TTC549 (cell line): ENCODE measurements at regions not wholly inside any gene's neighbourhood (a gene's known extent, or its start where the extent isn't known, plus 50 kb on each side); places are given as distances from the start of the nearest gene placed in this dataset.
"Not testable (repeated sequence)": the region's sequence is repeated elsewhere in the genome, so short reads cannot be mapped to it uniquely, and the experiment has no call there.

ENCODE experiments used
- FAIRE-seq: peaks from 2 replicates; lab custom pipeline; 2012; peaks lifted over from hg19 to GRCh38; lab: Jason Lieb, UNC

DNA sequence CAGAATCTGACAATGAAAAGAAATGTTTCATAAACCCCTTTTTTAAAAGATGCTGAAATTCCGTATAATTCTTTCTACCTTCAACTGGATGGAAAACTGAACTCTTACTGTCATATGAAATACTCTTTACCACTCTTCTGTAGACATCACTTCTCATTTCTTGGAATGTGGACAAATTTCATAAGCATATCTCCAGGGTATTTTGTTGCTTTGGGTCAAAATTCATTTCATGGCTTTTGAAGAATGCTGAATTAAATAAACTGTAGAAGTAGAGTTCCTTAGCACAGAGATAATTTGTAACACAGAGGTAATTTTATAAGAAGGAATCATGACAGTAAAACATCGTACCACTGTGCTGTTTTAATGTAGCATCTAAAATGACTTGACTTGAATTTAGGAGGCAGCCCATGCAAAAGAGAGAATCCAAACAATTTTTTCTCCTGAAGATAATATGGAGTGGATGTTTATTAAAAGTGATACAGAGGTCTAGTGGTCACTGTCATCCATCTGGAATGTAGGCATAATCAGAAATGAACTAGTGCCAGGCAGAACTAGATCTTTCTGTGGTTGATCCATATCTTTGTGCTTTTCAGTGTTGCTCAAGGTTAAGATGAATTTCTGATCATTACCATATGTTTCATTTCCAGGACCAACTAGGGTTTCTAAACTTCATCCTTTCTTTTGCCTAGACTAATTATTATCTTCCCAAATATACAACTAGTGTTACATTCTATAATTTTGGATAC, 492.0 kb downstream of the KIF20B start:
- no peak for FAIRE-seq

DNA sequence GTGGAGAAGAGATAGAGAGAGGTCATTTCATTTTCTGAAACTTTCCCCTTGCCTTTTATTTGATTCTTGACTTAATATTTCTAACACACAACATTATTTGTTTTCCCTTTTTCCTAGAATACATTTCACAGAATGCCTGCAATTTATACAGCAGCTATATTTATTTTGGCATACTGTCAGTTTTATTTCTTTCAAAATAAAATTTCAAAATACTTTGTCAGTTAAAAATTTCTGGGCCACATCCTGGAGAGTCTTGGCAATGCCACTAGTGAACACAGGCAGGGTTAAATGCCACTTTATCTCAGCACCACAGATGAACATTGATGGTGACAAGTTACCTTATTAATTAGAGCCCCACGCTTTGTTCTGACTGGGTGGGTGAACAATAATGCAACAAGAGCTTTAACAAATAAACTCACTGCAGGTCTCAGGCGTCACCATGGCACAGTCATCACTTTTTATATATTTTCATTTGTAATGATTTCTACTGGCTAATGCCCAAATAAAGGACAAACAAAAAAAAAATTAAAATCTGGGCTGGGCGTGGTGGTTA, 494.0 kb downstream of the KIF20B start:
- no peak for FAIRE-seq

DNA sequence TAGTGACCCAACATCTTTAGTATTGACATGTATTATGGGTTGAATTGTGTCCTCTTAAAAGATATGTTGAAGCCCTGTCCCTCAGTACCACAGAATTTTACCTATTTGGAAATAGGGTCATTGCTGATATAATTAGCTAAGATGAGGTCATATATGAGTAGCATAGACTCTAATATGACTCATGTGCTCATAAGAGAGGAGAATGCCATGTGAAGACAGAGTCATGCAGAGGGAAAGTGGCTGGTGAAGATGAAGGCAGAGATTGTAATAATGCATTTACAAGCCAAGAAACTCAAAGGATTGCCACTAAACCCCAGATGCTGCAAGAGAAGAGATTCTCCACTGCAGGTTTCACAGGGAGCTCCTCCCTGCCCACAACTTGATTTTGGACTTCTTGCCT, 496.4 kb downstream of the KIF20B start:
- no peak for FAIRE-seq

DNA sequence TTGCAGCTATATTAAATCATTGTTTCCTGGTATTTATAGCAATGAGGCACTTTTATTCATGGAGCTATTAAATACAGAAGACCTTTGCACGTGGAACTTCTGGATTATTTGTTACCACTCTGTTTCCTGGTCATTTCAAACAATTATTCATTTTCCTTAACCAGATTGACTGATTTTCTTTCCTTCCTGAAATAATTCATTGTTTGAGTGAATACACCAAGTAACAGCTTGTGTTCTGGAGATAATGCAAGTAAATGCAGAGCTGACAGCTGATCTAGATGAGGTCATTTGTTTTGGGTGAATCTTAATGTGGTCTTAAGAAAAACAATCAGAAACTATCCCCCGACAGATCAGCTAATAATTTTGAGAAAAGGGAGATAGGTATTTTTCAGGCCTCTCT, 497.7 kb downstream of the KIF20B start:
- no peak for FAIRE-seq

DNA sequence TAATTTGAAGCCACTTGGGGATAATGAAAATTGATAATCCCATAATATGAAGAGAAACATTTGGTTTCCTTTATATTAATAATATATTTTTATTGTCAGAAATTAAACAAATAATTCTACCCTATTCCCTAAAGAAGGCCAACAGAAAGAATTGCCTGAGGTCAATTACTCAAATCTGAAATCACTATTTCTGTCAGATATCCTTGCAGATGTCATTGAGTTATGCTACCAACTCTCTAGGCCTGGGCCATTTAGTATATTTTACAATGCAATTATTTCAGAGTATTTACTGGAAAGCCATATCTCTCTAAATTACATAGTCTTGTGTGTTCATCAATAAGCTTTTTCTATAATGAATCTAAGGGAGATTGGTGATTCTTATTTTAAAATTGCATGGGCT, 498.1 kb downstream of the KIF20B start:
- FAIRE-seq = no peak

DNA sequence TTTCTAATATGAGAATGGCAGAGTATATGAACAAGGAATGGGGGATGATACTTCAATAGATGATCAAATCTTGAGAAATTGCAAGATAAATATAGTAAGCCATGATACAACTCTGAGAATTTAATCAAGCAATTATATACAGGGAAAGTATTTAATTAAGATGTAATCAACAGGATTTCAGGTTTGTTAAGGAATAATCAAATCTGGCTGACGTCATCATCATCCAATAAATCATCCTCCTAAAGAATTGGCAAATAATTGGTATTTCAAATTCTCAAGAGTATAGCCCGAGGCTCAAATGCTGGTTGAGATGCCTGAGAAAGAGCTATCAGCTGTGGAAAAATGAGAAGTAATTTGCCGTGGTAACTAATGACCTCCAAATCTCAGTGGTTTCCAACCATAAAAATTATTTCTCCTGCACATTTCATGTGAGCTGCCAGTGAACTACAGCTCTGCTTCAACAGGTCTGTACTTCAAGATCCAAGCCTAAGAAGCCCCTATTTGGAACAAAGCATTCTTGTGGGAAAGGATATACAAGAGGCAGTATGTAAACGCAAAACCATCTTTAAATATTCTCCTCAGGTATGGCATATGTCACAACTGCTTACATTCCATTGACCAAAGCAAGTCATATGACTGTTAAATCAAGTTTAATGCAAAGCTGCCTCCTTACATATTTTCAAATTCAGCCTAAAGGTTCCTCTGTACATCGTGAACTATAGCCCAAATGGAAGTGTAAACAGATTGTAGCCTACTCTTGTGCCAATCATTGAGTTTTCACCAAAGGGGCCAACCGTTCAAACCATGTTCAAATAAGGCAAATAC, 503.0 kb downstream of the KIF20B start:
- no peak for FAIRE-seq

DNA sequence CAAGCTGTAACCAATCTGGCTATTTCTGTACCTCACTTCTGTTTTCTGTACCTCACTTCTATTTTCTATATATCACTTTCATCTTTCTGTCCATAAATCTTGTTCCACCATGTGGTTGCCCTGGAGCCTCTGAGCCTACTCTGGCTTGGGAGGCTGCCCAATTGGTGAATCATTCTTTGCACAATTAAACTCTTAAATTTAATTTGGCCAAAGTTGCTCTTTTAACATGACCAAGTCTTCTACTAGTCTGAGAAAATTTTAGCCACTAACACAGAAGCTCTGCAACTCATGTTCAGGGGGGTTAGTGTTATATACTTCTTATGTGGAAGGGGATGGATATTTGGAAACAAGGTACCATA, 503.5 kb downstream of the KIF20B start:
- FAIRE-seq = no peak

DNA sequence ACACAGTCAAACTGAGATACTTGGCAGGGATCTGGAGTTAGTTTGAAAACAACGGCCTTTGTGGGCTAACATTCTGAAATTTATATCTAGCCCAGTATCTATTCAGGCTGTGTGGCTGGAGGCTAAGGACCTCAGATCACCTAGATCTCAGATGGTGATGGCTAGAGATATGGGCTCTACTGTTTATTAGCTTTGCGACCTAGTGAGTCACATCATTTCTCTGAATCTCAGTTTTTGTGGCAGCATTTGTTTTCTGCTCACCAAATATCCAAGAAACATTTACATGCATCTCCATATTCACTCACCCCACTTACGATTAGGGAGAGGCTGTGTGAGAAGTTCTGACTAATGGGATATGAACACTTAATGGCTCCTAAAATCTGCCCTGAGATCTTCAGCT, 503.9 kb downstream of the KIF20B start:
- FAIRE-seq = no peak

DNA sequence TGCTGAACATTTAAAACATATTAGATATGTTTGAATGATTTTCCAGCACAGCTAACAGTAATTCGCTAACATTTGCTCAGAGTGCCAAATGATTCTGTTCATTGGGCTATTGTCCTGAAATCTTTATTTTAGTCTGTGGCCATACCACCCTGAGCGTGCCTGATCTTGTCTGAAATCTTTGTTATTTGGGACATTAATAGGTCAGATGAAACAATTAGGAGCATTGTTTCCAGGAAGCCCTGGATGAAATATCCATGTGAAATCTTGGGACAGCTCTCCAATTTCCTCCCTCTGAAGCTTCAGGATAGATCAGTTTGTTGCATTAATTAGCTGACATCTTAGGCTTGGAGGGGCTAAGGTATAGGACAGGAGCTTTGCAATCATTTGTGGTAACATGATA, 512.0 kb downstream of the KIF20B start:
- no peak for FAIRE-seq

DNA sequence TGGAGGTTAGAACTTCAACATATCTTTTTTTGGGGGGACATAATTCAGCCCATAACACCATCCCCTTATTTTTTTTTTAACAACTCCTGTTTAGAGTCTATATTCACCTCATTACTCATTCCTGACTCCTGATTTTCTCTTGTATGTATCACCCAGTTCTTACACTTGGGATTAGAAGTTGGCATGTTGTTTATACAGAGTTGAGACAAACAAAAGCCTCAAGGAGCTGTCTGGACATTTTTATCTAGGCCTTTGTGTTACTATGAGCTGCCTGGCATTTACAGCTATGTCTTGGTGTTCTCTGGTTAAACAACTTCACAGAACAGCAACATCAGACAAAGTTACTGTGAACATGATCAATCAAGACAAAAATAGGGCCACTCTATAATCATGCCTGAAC, 517.5 kb downstream of the KIF20B start:
- no peak for FAIRE-seq

DNA sequence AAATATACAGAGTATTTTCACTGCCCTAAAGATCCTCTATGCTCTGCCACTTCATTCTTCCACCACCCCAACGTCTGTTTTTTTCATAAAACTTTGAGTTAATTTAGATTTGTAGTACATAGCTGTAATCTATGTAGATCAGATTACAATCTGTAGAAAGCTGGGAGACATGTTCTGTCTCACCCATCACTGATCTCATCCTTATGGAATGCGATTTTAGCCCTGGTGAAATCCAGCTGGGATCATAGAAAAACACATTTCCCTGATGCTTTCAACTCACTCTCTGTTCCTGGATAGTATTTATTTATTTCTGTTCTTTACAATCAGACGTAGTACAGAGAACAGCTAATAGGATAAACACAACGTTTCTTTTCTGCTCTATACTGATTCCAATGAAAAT, 521.0 kb downstream of the KIF20B start:
- FAIRE-seq = no peak

DNA sequence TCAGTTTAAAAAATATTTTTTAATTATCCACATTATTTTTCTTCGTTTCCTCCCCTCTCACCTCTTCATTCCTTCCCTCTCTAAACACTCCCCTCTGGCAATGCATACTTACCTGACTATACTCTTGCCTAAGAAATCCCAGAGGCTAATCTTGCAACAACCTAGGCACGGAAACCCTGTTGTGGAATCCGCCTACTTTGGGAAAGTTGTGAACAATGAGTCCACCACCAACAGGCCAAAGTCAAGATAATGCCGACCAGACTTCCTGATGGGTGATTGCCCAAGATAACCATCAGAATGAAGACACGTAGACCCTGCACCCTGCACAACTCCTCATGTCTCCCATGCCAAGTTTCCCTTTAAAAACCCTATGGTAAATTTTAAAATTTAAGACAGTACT, 521.5 kb downstream of the KIF20B start:
- FAIRE-seq = no peak

DNA sequence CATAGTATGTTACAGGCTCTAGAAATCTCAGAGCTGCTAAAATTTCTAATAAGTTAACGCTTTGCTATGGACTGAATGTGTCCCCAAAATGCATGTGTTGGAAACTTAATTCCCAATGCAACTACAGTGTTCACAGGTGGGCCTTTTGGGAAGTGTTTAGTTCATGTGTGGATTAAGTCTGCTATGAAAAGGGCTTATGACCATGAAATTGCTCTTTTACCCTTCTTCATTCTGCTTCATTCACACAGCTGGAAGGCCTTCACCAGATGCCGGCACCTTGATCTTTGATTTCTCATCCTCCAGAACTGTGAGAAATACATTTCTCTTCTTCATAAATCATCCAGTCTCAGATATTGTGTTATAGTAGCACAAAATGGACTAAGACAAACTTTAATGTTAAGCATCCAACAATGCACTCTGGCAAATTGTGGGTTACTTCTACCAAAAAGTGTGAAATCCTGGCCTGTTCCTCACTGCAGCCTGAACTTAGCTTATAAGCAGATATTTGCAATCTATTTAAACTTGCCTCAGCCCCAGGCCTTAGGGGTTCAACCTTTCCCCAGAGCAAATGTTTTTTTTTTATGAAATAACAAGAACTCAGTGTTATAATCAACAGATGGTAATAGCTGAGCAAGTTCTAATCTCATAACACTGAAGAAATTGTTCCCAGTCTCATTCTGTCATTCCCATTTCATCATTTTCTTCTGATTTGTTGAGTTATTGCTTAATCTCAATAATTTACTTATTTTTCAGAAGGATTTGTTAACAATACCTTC, 523.6 kb downstream of the KIF20B start:
- no peak for FAIRE-seq

DNA sequence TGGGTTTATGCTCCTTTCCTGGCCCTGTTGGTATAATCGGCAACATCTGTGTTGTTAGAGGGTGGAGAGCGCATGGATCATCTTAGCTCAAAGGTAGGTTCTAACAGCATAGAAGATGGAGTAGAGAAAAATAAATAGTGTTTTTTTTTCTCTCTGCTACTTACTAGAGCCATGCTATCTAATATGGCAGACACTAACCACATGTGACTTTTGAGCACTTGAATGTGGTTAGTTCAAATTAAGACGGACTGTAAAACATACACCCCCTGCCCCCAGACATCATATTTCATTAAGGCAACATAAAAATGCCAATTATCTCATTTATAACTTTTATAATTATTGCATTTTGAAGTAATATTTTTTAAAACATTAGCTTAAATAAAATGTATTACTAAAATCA, 525.1 kb downstream of the KIF20B start:
- FAIRE-seq = no peak

DNA sequence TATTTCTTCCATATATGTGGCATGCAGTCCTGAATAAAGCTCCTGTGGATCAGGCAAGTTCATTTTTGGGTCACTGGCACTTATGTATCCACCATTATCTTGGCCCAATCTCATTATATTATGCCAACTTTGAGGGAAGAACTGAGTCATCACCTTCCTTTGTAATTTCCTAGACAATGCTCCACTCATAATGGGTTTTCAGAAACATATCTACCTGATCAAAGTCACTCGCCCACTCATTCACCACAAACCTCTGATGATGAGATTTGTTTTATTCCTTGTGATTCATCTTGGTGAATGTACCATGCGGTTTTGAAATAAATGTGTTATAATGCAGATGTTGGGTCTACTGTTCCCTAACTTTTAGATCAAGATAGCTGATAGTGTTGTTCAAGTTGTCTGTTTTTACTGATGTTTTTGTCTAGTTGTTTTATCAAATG, 525.8 kb downstream of the KIF20B start:
- no peak for FAIRE-seq

DNA sequence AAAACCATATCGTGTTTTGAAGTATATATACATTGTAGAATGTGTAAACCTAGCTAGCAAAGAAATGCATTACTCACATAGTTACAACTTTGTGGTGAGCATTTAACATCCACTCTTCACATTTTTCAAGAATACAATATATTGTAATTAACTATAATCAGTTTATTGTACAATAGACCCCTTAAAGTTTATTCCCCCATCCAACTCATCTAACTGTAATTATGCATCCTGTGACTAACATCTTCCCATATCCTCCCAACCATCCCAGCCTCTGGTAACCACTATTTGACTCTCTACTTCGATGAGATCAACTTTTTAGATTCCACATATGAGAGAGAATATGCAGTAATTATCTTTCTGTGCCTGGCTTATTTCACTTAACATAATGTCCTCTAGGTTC, 526.4 kb downstream of the KIF20B start:
- FAIRE-seq = no peak

DNA sequence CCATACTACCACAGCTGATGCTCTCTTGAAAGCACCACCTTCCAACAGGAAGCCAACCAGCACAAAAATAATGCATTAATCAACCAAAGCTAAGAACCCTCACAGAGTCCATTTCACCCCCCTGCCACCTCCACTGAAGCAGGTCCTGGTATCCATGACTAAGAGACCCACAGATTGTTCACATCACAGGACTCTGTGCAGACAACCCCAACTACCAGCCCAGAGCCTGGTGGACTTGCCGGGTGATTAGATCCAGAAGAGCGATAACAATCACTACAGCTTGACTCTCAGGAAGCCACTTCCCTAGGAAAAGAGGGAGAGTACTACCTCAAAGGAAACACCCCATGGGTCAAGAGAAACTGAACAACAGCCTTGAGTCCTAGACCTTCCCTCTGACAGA, 528.1 kb downstream of the KIF20B start:
- no peak for FAIRE-seq

DNA sequence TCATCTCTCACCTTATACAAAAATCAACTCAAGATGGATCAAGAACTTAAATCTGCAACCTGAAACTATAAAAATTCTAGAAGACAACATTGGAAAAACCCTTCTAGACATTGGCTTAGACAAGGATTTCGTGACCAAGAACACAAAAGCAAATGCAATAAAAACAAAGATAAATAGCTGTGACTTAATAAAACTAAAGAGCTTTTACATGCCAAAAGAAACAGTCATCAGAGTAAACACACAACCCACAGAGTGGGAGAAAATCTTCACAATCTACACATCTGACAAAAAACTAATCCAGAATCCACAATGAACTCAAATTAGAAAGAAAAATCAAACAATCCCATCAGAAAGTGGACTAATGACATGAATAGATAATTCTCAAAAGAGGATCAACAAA, 532.4 kb downstream of the KIF20B start:
- not testable (repeated sequence) for FAIRE-seq

DNA sequence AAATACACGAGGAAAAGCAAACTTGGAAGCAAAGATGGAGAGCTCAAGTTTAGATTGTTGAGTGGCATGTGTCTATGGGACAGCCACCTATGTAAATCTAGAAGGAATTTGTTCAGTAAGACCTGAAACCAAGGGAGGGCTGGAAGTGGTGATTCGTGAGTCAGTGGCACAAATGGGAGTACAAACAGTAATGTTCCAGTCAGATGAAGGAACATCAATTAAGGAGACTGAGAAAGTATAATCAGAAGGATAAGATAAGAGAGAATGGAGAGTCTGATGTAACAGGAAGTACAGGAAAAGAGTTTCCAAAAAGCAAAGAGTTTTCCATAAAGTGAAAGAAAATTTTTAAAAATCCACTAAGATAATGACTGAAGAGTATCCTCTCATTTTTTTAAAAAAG, 544.2 kb downstream of the KIF20B start:
- FAIRE-seq = no peak

DNA sequence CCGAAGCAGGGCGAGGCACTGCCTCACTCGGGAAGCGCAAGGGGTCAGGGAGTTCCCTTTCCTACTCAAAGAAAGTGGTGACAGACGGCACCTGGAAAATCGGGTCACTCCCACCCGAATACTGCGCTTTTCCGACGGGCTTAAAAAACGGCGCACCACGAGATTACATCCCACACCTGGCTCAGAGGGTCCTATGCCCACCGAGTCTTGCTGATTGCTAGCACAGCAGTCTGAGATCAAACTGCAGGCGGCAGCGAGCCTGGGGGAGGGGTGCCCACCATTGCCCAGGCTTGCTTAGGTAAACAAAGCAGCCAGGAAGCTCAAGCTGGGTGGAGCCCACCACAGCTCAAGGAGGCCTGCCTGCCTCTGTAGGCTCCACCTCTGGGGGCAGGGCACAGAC, 549.4 kb downstream of the KIF20B start:
- not testable (repeated sequence) for FAIRE-seq

DNA sequence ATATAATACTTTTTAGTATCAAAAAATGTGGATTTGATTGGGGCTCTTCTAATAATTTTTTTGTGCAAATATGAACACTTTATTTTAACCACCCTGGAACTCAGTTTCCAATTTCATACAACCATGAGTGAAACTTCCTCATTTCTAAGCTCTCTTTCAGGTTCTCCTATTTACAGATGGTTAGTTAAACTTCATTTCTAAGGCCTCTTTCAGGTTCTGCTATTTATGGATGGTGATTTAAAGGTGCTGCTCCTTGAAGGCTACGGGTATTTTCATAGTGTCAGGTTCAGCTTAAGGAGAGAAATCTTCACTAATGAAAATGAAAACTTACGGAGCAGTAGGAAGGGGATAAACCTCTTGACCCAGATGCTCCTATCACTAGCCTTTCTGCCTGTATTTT, 568.3 kb downstream of the KIF20B start:
- FAIRE-seq = no peak

DNA sequence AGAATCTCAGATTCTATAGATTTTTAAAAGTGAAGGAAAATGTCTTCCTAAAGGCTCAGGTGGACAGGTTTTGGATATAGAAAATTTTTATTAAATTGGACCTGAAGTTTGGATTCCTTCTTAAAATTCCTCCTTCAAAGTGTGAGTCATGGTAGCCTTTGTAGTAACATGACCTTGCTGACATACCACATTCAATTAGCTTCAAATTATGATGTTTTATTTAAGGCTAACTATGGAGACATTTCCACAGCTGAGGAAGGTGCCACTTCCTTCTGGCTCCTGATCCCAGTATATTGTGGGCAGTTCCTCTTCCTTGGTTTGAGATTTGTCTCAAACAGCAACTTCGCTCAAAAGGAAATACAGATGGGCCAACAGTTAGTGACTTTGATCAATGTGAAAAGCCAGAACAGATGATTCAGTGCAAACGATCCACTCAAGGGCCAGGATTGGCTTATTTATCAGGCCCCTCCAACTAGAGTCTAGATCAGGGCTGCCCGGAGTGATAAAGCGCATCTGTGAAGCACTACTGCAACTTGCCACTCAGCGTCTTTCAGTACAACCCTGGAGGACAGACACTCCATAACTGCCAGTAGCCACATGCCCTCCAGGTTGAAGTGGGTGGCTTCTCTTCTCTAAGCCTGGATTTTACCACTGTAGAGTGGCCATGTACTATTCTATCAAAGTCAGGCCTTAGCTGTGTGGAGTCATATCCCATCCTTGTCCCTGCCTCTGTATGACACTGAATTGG, 573.5 kb downstream of the KIF20B start:
- FAIRE-seq = no peak
